Right lobe of liver (tissue), 6 donors: ENCODE measurements at regions not wholly inside any gene's neighbourhood (a gene's known extent, or its start where the extent isn't known, plus 50 kb on each side); places are given as distances from the start of the nearest gene placed in this dataset.

Experiments used
- ATAC-seq, 4 donors: fragments of 200-7000 bp; cut with Tn5 transposase; one replicate each; pipeline ENCODE4 v1.9.1; 2020; ENCODE audit warnings: mild to moderate bottlenecking in 4 of 4, moderate library complexity in 4 of 4
- DNase-seq, 3 donors: peaks; one replicate each; pipeline ENCODE4 v3.0.0-alpha.2; 2020
- H3K27ac ChIP-seq, 3 donors: fragments of 200-600 bp; one replicate each; pipeline ENCODE4 v1.8.0; 2022
- H3K27me3 ChIP-seq, 2 donors: fragments of 200-600 bp; one replicate each; pipeline ENCODE4 v1.8.0; 2022
- H3K36me3 ChIP-seq, 4 donors: fragments of 200-600 bp; sonication (generic) in 1 of 4; one replicate each; pipeline versions ENCODE4 v1.5.1 to v1.8.0; 2017 to 2022; ENCODE audit warnings: control low read depth in 1 of 4
- H3K4me1 ChIP-seq, 4 donors: fragments of 200-600 bp; sonication (generic) in 1 of 4; one replicate each; pipeline versions ENCODE4 v1.5.1 to v1.8.0; 2017 to 2022; ENCODE audit warnings: control low read depth in 1 of 4
- H3K4me3 ChIP-seq, 3 donors: fragments of 200-600 bp; one replicate each; pipeline ENCODE4 v1.8.0; 2022
- H3K9me3 ChIP-seq, 4 donors: fragments of 200-600 bp; sonication (generic) in 1 of 4; one replicate each; pipeline versions ENCODE4 v1.5.1 to v1.8.0; 2017 to 2022; ENCODE audit warnings: control low read depth in 1 of 4
- CTCF ChIP-seq, 4 donors: fragments of 200-600 bp in 3 of 4; fragments of 450-650 bp in 1 of 4; IDR thresholded peaks; one replicate each; pipeline versions ENCODE4 v1.5.1 to v1.8.0; 2016 to 2022; ENCODE audit warnings: antibody characterized with exemption in 4 of 4, mild to moderate bottlenecking in 2 of 4
- POLR2A ChIP-seq: fragments of 450-650 bp; IDR thresholded peaks from one replicate; pipeline ENCODE4 v1.6.1; 2017; ENCODE audit warnings: antibody characterized with exemption, mild to moderate bottlenecking
- WGBS: methylation state at CpG from one replicate; pipeline ENCODE4 v1.1.6; 2018; ENCODE audit warnings: low coverage, low lambda C conversion rate; ENCODE audit not compliant: insufficient coverage; ENCODE audit errors: missing lambda C conversion rate; 5-methylcytosine and 5-hydroxymethylcytosine counted together
- intact Hi-C, 2 donors: fragments of 100-400 bp; cut with DNase I; formaldehyde crosslinking; loops; one replicate each; pipeline versions ENCODE4 v1.11.2 to v1.14.1; 2022
- donor health status: DM: no; HTN: yes; CAD: no.
- donor health status: DM: no; HTN: no; CAD: no.
- donor health status: DM: no; HTN: no; CAD: no.
- donor health status: DM: no; HTN: yes; CAD: no.
- donor health status: DM: no; HTN: yes; CAD: no.

DNA sequence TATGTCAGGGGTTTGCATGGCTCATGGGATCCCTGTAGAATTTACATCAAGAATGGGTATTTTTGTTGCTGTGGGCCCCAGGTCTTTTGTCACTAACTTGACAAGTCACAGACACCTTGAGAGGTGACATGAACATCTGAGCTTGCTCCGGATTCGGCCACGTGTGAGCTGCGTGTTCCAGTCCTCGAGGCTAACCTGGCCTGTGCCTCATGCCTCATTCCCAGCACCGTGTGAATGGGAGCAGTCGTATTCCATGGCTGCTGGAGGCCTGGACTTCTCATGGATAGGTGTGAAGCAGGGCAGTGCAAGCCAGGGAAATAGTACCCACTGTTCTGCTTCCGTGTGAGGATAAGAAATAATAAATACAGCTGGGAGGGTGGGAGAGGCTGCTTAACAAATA lies 423.5 kb downstream of the OCA2 start:
- WGBS, result 61% methylated on average over 7 of the region's 8 CpGs
- no peaks in the 10 kb centered on the region for H3K36me3 ChIP-seq
- TF ChIP-seq CTCF (IDR thresholded peaks at IDR 0.05), result no peak
- no peak for TF ChIP-seq POLR2A
- H3K4me1 ChIP-seq, result no peaks in the 10 kb centered on the region
- no peaks in the 10 kb centered on the region for H3K9me3 ChIP-seq
- no peak overlapping the region for H3K27ac ChIP-seq
- no peak overlapping the region for H3K4me3 ChIP-seq
- intact Hi-C loops, result no loop called here
- ATAC-seq (no peak), DNase-seq (no peak)
- H3K27me3 ChIP-seq, result no peaks in the 10 kb centered on the region

DNA sequence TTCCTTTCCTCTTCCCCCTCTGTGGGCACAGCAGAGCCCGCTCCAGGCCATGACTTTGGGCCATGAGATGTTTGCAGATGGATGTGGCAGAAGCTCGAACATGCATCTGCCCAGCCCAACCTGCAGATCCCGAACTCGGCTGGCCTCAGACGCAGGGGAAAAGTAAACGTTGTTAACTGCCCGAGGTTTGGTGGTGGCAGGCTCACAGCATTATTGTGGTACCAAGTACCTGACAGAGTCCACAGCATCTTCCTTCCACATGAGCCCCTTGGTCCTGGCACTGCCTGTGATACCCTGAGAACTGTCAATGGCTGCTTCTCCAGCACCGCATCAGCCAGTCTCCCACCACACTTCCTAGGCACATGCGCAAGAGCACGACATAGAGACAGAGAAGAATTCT lies 424.3 kb downstream of the OCA2 start:
- no peak for ATAC-seq
- Histone ChIP-seq H3K27me3 (no peaks in the 10 kb centered on the region), H3K9me3 (no peaks in the 10 kb centered on the region), H3K27ac (no peak overlapping the region), H3K4me1 (no peaks in the 10 kb centered on the region), H3K36me3 (no peaks in the 10 kb centered on the region), H3K4me3 (no peak overlapping the region)
- DNase-seq, result no peak
- TF ChIP-seq POLR2A (no peak), CTCF (IDR thresholded peaks at IDR 0.05) (no peak)
- 53% methylated on average over 4 of the region's 10 CpGs for WGBS
- intact Hi-C loops, result no loop called here

GRCh38 chr15:27673766-27674445 lies 425.2 kb downstream of the OCA2 start:
- WGBS, result 41% methylated on average over 2 of the region's 15 CpGs
- H3K27me3 ChIP-seq, result no peaks in the 10 kb centered on the region
- DNase-seq (no peak), ATAC-seq (no peak)
- H3K9me3 ChIP-seq, result no peaks in the 10 kb centered on the region
- no peaks in the 10 kb centered on the region for H3K4me1 ChIP-seq
- TF ChIP-seq CTCF (IDR thresholded peaks at IDR 0.05), result no peak
- TF ChIP-seq POLR2A, result no peak
- H3K36me3 ChIP-seq, result no peaks in the 10 kb centered on the region
- H3K4me3 ChIP-seq, result no peak overlapping the region
- intact Hi-C loops, result no loop called here
- H3K27ac ChIP-seq, result no peak overlapping the region

DNA sequence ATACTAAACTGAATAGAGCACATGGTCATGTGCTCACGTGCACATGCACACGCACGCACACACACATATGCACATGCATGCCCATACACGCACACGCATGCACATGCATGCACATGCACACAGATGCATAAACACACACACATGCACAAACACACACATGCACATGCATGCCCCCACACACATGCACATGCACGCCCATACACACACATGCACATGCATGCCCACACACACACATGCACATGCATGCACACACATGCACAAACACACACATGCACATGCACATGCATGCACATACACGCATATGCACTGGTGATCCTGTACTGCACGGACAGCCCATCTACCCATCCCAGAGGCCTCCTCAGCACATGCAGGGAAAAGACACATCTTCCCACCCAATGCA lies 426.6 kb downstream of the OCA2 start:
- Histone ChIP-seq H3K4me3 (no peak overlapping the region), H3K9me3 (no peaks in the 10 kb centered on the region), H3K36me3 (no peaks in the 10 kb centered on the region), H3K27ac (no peak overlapping the region), H3K4me1 (no peaks in the 10 kb centered on the region), H3K27me3 (no peaks in the 10 kb centered on the region)
- ATAC-seq, result no peak
- DNase-seq, result no peak
- intact Hi-C loops, result no loop called here
- no peak for TF ChIP-seq POLR2A
- no peak for TF ChIP-seq CTCF (IDR thresholded peaks at IDR 0.05)
- 78% methylated on average over 2 of the region's 8 CpGs for WGBS
